ENCODE measurements at regions not wholly inside any gene's neighbourhood (a gene's known extent, or its start where the extent isn't known, plus 50 kb on each side); places are given as distances from the start of the nearest gene placed in this dataset.
A peak's percentile ranks its signal among the peaks of the same experiment; 100 is the strongest.

- no peak for DNase-seq (ENCODE audit: low read depth)
Measured at GRCh38 chr2:72004201-72004915, 143.3 kb downstream of the CYP26B1 start.

GRCh38 chr2:72003796-72004195 lies 143.9 kb downstream of the CYP26B1 start:
- DNase-seq (ENCODE audit: low read depth) = no peak

DNA sequence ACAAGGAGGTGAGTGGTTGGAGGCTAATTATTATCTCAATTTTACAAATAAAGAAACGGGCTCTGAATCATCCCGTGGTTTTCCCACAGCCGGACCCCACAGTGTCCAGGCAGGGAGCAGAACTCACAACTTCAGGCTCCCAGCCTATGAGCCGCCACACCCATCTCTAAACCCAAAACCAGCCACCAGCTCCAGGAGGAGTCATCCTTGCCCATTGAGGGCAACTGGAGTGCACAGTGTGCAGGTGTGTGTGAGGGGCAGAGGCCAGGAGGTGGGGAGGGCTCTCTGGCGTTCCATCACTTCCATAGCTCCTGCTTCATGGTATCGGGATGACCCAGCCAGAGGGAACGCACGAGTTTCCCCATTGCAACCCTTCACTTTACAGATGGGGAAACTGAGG lies 144.5 kb downstream of the CYP26B1 start:
- no peak for DNase-seq (ENCODE audit: low read depth)

DNA sequence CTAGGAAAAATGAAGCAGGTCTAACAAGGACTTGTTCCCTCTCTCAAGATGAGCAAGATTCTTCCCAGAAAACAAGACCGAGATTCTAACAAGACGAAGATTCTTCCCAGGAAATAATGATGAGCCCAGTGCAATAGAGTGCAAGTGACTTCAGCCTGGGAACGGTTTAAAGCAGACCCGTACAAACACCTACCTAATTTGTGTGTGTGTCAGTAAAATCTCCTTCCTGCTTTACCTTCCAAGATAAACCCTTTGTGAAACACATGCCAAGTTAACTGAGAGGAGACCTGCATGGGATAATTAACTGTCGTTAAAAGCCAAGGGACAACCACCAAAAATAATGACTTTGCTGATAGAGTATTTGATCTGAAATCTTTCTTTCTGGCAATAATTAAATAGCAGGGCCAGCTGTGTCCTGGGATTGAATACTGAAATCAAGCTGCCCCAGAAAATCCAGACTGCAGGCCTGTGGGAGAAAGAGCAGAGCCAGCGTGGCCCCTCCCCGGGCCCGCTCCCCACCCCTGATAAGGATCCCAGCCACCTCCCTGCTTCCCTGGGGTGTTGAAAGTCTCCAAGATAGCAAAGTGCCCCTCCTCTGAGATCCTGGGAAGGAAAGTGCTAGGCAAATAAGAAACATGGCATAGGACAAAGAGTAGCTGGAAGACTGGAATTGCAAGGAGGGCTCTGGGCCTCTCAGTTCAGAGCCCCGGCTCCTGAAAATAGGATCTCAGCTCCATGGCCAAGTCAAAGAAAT lies 145.5 kb downstream of the CYP26B1 start:
- no peak for DNase-seq (ENCODE audit: low read depth)

GRCh38 chr2:72000110-72000509 lies 147.6 kb downstream of the CYP26B1 start:
- no peak for DNase-seq (ENCODE audit: low read depth)

GRCh38 chr2:71999580-71999979 lies 148.1 kb downstream of the CYP26B1 start:
- DNase-seq (ENCODE audit: low read depth) = no peak

DNA sequence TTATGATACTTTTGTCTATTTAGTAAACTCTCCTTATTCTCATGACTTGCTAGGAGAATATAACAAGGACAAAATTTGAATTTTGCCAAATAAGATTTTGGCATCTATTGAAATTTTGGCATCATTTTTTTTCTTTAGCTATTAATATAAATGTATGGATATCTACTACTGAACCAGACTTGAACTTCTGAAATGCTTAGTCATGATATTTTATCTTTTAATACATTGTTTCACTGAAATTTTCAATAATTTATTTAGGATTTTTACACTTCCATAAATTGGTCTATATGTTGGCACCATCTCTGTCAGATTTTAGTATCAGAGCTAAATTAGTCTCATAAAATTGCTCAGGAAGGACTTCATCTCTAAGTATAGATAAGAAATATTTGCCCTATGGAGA lies 149.8 kb downstream of the CYP26B1 start:
- DNase-seq (ENCODE audit: low read depth) = no peak

DNA sequence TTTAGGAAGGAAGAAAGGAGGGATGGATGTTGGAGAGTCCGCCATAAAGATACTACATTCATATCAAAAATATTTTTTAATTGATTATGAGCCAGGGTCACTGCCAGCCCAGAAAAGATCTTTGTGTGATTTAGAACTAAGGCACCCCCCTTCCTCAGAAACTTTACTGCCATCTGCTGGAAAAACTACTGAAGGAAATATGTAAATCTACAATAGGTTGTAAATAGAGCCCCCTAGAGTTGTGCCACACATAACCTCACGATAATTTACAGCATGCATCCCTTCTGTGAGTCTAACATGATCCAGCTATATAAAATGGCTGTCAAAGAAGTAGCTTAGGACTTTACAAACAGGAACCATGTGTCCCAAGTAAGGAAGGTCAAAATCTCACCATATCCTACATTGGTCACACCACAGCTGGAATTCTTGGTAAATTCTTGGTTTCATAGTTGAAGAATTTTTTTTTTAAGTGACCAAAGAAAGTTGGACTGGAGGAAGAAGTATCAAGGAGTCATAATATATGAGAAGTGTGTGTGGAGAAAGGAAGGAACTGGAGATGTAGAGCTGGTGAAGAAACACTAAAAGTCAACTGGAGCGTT lies 152.5 kb downstream of the CYP26B1 start:
- peak; percentile 42 for DNase-seq (ENCODE audit: low read depth)

- DNase-seq (ENCODE audit: low read depth) = no peak
Measured at GRCh38 chr2:71992036-71992435, 155.6 kb downstream of the CYP26B1 start.

DNA sequence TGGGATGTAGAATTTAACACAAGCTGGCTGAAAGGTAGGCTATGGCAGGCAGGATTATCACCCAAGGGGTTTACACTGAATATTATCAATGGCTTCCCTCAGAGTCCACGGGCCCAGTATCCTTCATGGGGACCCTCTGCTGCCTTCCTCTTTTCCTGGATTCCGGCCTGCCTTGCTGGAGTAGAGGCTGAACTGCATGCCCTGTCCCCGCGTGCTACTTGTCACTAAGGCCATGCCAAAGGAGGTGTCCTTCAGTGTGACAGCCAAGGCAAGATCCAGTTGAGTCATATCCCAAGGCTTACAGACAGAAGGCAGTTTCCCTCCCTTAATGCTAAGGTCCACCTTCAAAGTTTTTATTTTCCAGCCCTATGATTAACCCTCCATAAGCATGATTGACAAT lies 156.3 kb downstream of the CYP26B1 start:
- DNase-seq (ENCODE audit: low read depth) = no peak

DNA sequence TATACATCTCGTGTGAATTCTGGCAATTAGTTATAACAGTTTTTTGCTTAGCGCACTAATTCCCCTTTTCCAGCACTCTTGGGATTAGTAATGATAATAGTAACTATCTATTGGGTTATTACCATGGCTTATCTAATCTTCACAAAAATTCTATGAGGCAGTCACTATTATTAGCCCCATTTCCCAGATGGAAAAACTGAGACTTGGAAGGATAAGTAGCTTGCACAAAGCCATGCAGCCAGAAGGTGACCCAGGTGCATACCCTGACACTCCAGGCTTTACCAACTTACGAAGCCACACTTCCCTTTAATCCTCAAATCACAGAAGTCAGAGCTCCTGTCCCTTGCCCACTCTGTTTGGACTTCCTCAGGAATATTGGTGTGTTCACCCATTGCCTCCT lies 156.8 kb downstream of the CYP26B1 start:
- DNase-seq (ENCODE audit: low read depth) = no peak

DNA sequence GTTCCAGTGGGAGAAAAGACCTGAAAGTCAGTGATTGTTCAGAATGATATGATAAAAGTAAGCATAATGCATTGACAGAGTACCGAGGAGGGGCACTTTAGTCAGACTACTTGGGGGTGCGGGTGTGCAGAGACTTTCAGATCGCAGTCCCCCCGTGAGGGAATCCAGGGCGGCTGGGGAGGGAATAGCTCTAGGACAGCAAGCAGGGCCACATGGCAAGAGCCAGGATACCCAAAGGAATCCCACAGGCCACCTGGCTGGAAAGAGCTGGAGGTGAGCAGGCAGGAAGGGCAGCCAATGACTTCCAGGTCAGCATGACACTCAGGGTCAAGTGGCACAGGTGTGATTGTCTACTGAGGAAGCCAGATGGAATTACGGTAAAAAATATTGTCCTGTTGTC lies 157.5 kb downstream of the CYP26B1 start:
- DNase-seq (ENCODE audit: low read depth) = no peak

GRCh38 chr2:71989671-71990070 lies 158.0 kb downstream of the CYP26B1 start:
- DNase-seq (ENCODE audit: low read depth) = no peak

DNA sequence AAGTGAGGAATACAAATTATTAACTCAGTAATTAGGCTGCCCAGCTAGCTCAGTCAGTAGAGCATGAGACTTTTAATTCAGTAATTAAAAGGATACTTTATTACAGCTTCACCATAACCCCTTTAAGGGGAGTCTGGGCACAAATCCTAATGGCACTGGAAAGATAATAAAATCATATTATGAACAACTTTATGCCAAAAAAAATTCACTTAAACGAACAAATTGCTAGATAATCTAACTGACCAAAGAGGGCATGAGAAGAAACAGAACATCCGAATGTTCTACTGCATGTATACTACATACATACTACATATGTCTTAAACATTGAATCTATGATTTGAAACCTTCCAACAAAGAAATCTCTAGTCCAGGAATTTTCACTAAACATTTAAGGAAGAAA lies 159.5 kb downstream of the CYP26B1 start:
- DNase-seq (ENCODE audit: low read depth) = no peak

- no peak for DNase-seq (ENCODE audit: low read depth)
Measured at GRCh38 chr2:71976685-71977084, 171.0 kb downstream of the CYP26B1 start.

GRCh38 chr2:71974846-71975245 lies 172.8 kb downstream of the CYP26B1 start:
- no peak for DNase-seq (ENCODE audit: low read depth)

- no peak for DNase-seq (ENCODE audit: low read depth)
Measured at GRCh38 chr2:71971493-71971892, 176.2 kb downstream of the CYP26B1 start.

- DNase-seq (ENCODE audit: low read depth) = no peak
Measured at GRCh38 chr2:71965530-71965929, 182.1 kb downstream of the CYP26B1 start.

DNA sequence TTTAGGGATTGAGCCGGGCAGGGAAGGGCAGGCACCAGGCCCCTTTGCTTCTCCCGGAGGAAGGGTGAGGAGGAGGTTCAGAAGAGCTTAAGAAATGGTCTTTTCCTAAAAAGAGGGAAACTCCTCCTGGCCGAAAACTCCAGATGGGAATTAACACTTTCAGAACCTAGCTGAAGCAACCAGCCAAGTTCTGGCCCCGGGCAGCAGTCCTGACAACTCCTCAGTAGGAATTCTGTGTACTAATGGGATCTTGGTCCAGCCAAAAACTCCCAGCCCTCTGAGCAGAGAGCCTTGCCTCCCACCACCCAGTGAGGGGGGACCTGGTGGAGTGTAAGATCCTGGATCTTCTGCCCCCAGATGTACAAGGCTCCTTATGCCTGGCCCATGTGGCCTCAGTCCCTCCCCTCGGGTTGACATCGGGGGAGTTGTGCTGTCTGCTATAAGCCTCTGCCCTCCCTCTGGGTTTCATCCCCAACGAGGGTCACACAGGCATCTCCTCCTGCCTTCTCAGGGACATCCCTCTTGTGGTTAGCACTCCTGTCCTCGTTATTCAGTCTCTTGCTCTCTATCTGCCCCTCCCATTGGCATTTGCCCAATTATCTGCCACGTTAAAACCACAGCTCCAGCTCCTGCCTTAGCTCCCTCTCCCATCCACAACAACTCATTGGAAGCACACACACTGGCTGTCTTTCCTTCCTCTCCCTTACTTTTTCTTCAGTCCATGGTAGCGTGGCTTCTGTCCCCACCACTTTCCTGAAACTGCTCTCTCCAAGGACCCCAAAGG lies 184.6 kb downstream of the CYP26B1 start:
- no peak for DNase-seq (ENCODE audit: low read depth)

- no peak for DNase-seq (ENCODE audit: low read depth)
Measured at GRCh38 chr2:71962350-71962749, 185.3 kb downstream of the CYP26B1 start.

DNA sequence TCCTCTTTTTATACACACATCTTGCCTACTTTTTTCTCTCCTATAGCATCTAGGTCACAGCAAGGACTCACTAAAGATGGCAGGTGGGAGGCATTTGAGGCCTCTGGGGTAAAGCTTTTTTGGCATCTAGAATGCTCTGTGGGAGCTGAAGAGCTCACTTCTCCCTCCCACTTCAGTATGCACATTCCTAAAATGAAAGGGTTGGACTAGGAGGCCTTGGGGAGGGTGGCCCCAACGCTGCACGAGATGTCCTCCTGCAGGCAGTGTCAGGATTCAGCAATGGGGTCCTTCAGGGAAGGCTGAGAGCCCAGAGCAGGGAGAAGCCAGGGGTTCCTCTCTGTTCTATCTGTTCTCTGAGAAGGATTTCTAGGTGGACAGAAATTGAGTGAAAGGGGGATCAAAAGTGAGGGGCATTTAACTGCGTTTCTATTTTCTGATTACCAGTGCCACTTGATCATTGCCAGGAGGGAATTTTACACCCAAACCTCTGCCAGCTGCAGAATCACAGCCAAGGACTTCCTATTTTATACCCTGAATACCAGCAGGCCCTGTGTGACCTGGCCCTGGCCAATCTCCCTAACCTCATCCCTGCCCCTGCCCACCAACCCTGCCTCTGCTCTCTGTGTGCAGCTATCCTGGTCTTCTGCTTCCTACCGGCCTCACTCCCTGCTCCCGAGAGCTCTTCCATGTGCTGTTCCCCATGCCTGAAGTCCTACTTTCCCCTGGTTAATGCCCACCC lies 186.2 kb downstream of the CYP26B1 start:
- no peak for DNase-seq (ENCODE audit: low read depth)

Data from HT1080 (cell line).